HepG2 (cell line): ENCODE measurements at regions not wholly inside any gene's neighbourhood (a gene's known extent, or its start where the extent isn't known, plus 50 kb on each side); places are given as distances from the start of the nearest gene placed in this dataset.
A peak's percentile ranks its signal among the peaks of the same experiment; 100 is the strongest.

Experiments
- ATAD3A ChIP-seq: sonication (generic); formaldehyde crosslinking; IDR thresholded peaks from 2 replicates; pipeline ENCODE4 v1.4.0; 2020; ENCODE audit warnings: missing genetic modification reagents
- ETV5 ChIP-seq: IDR thresholded peaks from 2 replicates; pipeline ENCODE4 v1.6.1; 2018; ENCODE audit warnings: missing biosample characterization, missing genetic modification reagents, inconsistent platforms, borderline replicate concordance
- KMT2B ChIP-seq: IDR thresholded peaks from 2 replicates; pipeline ENCODE4 v1.6.1; 2016; ENCODE audit warnings: missing genetic modification reagents, missing compliant biosample characterization
- MTA1 ChIP-seq: sonication (generic); formaldehyde crosslinking; IDR thresholded peaks from 2 replicates; pipeline ENCODE4 v1.4.0; 2020; ENCODE audit warnings: missing genetic modification reagents, mild to moderate bottlenecking, borderline replicate concordance
- PAF1 ChIP-seq: IDR thresholded peaks from 2 replicates; pipeline ENCODE4 v1.6.1; 2016; ENCODE audit warnings: missing genetic modification reagents, missing compliant biosample characterization
- RBAK ChIP-seq: sonication (generic); formaldehyde crosslinking; IDR thresholded peaks from 2 replicates; pipeline ENCODE4 v1.5.1; 2020; ENCODE audit warnings: mild to moderate bottlenecking, missing genetic modification reagents
- ZNF251 ChIP-seq: sonication (generic); formaldehyde crosslinking; IDR thresholded peaks from 2 replicates; pipeline ENCODE4 v1.9.0; 2021; ENCODE audit warnings: mild to moderate bottlenecking, missing genetic modification reagents
- ZNF512 ChIP-seq: sonication (generic); formaldehyde crosslinking; IDR thresholded peaks from 2 replicates; pipeline ENCODE4 v1.4.0; 2020; ENCODE audit warnings: mild to moderate bottlenecking, missing genetic modification reagents
- ZNF646 ChIP-seq: sonication (generic); formaldehyde crosslinking; IDR thresholded peaks from 2 replicates; pipeline ENCODE4 v1.9.0; 2021; ENCODE audit warnings: mild to moderate bottlenecking, missing genetic modification reagents
- ZNF891 ChIP-seq: sonication (generic); formaldehyde crosslinking; IDR thresholded peaks from 2 replicates; pipeline ENCODE4 v1.5.0; 2020; ENCODE audit warnings: mild to moderate bottlenecking, missing genetic modification reagents
- TF ChIP-seq, protein P1 (sequence below): sonication (generic); formaldehyde crosslinking; IDR thresholded peaks from 2 replicates; pipeline ENCODE4 v1.5.1; 2020; ENCODE audit warnings: missing genetic modification reagents, mild to moderate bottlenecking, borderline replicate concordance
- TF ChIP-seq, protein P2 (sequence below): sonication (generic); formaldehyde crosslinking; IDR thresholded peaks from 2 replicates; pipeline ENCODE4 v1.5.1; 2020; ENCODE audit warnings: mild to moderate bottlenecking, missing genetic modification reagents, moderate library complexity
- TF ChIP-seq, protein P3 (sequence below): sonication (generic); formaldehyde crosslinking; IDR thresholded peaks from 2 replicates; pipeline ENCODE4 v1.5.0; 2020; ENCODE audit warnings: mild to moderate bottlenecking, missing genetic modification reagents, borderline replicate concordance
- TF ChIP-seq, protein P4 (sequence below): IDR thresholded peaks from 2 replicates; pipeline ENCODE4 v1.6.1; 2016; ENCODE audit warnings: control low read depth
- TF ChIP-seq, protein P5 (sequence below), 2 experiments: fragments of 450-650 bp in 1 of 2; sonication (generic) in 1 of 2; formaldehyde crosslinking; IDR thresholded peaks; 2 replicates each; pipeline versions ENCODE4 v1.5.0 to v1.8.0; 2020 to 2022; ENCODE audit warnings: mild to moderate bottlenecking in 1 of 2, missing genetic modification reagents in 1 of 2

GRCh38 chr3:72462595-72463011 is 385.6 kb downstream of the SHQ1 start (continued):
- TF ChIP-seq, protein P1, sequence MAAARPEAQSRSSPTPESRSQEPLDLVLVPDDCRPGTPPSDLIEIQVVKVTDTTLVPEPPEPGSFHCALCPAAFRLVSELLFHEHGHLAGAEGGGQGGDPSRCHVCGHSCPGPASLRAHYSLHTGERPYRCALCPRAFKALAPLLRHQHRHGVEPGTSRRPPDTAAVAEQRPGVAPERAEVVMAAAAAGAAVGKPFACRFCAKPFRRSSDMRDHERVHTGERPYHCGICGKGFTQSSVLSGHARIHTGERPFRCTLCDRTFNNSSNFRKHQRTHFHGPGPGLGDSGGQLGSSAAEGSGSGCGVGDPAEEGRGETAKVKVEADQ (CRISPR knock-in tag) = peak; percentile 51; the same call in 1 of the 2 replicates
- TF ChIP-seq ZNF891 (CRISPR knock-in tag) (no peak), PAF1 (no peak), ZNF512 (CRISPR knock-in tag) (no peak), MTA1 (peak; percentile 61; the same call in 1 of the 2 replicates), ZNF251 (CRISPR knock-in tag) (no peak), ATAD3A (no peak), ETV5 (CRISPR knock-in tag) (peak; percentile 56; the same call in 1 of the 2 replicates), KMT2B (CRISPR knock-in tag) (0 out of 2 replicates have a peak, but pooled peaks have one; percentile 28), RBAK (CRISPR knock-in tag) (no peak), ZNF646 (CRISPR knock-in tag) (no peak)
- TF ChIP-seq, protein P2, sequence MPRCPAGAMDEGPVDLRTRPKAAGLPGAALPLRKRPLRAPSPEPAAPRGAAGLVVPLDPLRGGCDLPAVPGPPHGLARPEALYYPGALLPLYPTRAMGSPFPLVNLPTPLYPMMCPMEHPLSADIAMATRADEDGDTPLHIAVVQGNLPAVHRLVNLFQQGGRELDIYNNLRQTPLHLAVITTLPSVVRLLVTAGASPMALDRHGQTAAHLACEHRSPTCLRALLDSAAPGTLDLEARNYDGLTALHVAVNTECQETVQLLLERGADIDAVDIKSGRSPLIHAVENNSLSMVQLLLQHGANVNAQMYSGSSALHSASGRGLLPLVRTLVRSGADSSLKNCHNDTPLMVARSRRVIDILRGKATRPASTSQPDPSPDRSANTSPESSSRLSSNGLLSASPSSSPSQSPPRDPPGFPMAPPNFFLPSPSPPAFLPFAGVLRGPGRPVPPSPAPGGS (CRISPR knock-in tag) = 0 out of 2 replicates have a peak, but pooled peaks have one; percentile 48
- TF ChIP-seq, protein P3, sequence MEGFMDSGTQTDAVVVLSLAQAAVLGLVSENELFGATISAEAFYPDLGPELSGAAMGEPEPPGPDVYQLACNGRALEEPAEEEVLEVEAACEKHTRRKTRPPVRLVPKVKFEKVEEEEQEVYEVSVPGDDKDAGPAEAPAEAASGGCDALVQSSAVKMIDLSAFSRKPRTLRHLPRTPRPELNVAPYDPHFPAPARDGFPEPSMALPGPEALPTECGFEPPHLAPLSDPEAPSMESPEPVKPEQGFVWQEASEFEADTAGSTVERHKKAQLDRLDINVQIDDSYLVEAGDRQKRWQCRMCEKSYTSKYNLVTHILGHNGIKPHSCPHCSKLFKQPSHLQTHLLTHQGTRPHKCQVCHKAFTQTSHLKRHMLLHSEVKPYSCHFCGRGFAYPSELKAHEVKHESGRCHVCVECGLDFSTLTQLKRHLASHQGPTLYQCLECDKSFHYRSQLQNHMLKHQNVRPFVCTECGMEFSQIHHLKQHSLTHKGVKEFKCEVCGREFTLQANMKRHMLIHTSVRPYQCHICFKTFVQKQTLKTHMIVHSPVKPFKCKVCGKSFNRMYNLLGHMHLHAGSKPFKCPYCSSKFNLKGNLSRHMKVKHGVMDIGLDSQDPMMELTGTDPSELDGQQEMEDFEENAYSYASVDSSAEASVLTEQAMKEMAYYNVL = peak; percentile 66; the same call in 1 of the 2 replicates
- TF ChIP-seq, protein P4, sequence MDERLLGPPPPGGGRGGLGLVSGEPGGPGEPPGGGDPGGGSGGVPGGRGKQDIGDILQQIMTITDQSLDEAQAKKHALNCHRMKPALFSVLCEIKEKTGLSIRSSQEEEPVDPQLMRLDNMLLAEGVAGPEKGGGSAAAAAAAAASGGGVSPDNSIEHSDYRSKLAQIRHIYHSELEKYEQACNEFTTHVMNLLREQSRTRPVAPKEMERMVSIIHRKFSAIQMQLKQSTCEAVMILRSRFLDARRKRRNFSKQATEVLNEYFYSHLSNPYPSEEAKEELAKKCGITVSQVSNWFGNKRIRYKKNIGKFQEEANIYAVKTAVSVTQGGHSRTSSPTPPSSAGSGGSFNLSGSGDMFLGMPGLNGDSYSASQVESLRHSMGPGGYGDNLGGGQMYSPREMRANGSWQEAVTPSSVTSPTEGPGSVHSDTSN = no peak
- TF ChIP-seq, protein P5, sequence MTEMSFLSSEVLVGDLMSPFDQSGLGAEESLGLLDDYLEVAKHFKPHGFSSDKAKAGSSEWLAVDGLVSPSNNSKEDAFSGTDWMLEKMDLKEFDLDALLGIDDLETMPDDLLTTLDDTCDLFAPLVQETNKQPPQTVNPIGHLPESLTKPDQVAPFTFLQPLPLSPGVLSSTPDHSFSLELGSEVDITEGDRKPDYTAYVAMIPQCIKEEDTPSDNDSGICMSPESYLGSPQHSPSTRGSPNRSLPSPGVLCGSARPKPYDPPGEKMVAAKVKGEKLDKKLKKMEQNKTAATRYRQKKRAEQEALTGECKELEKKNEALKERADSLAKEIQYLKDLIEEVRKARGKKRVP (CRISPR knock-in tag; IDR thresholded peaks at IDR 0.05) = peak in 1 of 2 experiments; percentile 73; a peak in 2 of 4 replicates
